IMR-90 (cell line): ENCODE measurements at regions not wholly inside any gene's neighbourhood (a gene's known extent, or its start where the extent isn't known, plus 50 kb on each side); places are given as distances from the start of the nearest gene placed in this dataset.

Experiments used
- ATAC-seq: fragments of 200-7000 bp; cut with Tn5 transposase; 2 replicates; pipeline ENCODE4 v1.9.1; 2020; ENCODE audit warnings: low read depth, mild to moderate bottlenecking, moderate library complexity
- BruUV-seq: library from RNA; stranded (reverse); fragments of 400-500 nt; replicated peaks from 2 replicates; lab custom pipeline; 2021; lab: Mats Ljungman, UMichigan
- CTCF ChIA-PET: fragments of 300-600 bp; formaldehyde crosslinking; extraction: SDS; loops from one replicate; lab custom pipeline; 2021; ENCODE audit warnings: antibody characterized with exemption; lab: Yijun Ruan, JAX
- POLR2A ChIA-PET: fragments of 300-600 bp; sonication (Branson Sonifier 250); formaldehyde crosslinking; loops from one replicate; lab custom pipeline; 2022; ENCODE audit warnings: antibody characterized with exemption; ENCODE audit not compliant: unreplicated experiment; lab: Charles Lee
- DNase-seq: peaks from one replicate; pipeline ENCODE4 v3.0.0; 2013
- H2AFZ ChIP-seq: replicated peaks from 2 replicates; pipeline ENCODE3; 2013; ENCODE audit warnings: low read length, mild to moderate bottlenecking; ENCODE audit not compliant: poor library complexity
- H2AK5ac ChIP-seq: 2 replicates; pipeline ENCODE4 v1.6.1; 2013; ENCODE audit warnings: low read depth, low read length, inconsistent platforms
- H2AK9ac ChIP-seq: replicated peaks from 2 replicates; pipeline ENCODE3; 2013; ENCODE audit warnings: mild to moderate bottlenecking, low read depth, low read length, moderate library complexity; ENCODE audit not compliant: poor library complexity
- H2BK120ac ChIP-seq: 2 replicates; pipeline ENCODE4 v1.6.1; 2013; ENCODE audit warnings: low read depth, low read length, inconsistent platforms
- H2BK15ac ChIP-seq: 3 replicates; pipeline ENCODE4 v1.6.1; 2013; ENCODE audit warnings: low read depth, low read length, inconsistent platforms
- H2BK20ac ChIP-seq: 2 replicates; pipeline ENCODE4 v1.6.1; 2013; ENCODE audit warnings: low read depth, mild to moderate bottlenecking, inconsistent platforms, low read length, moderate library complexity
- H2BK5ac ChIP-seq: 2 replicates; pipeline ENCODE4 v1.6.1; 2013; ENCODE audit warnings: mild to moderate bottlenecking, low read depth, low read length, inconsistent platforms; ENCODE audit not compliant: poor library complexity, severe bottlenecking
- H3K14ac ChIP-seq: replicated peaks from 2 replicates; pipeline ENCODE4 v1.6.1; 2013; ENCODE audit warnings: low read depth, low read length, inconsistent platforms
- H3K18ac ChIP-seq: 2 replicates; pipeline ENCODE4 v1.6.1; 2013; ENCODE audit warnings: low read depth, low read length, control low read depth
- H3K23ac ChIP-seq: 2 replicates; pipeline ENCODE4 v1.6.1; 2013; ENCODE audit warnings: low read depth, low read length, inconsistent platforms
- H3K27ac ChIP-seq: 2 replicates; pipeline ENCODE4 v1.5.1; 2013; ENCODE audit warnings: mild to moderate bottlenecking, control low read depth, low read length; ENCODE audit not compliant: insufficient read depth
- H3K27me3 ChIP-seq: 2 replicates; pipeline ENCODE4 v1.6.1; 2013; ENCODE audit warnings: low read length; ENCODE audit not compliant: control insufficient read depth, insufficient read depth
- H3K36me3 ChIP-seq: 2 replicates; pipeline ENCODE4 v1.6.1; 2013; ENCODE audit warnings: low read length, mixed read lengths; ENCODE audit not compliant: control insufficient read depth, insufficient read depth
- H3K4ac ChIP-seq: 2 replicates; pipeline ENCODE4 v1.6.1; 2013; ENCODE audit warnings: low read depth, low read length, inconsistent platforms
- H3K4me1 ChIP-seq: 2 replicates; pipeline ENCODE4 v1.6.1; 2013; ENCODE audit warnings: low read length, mixed read lengths; ENCODE audit not compliant: control insufficient read depth, insufficient read depth
- H3K4me2 ChIP-seq: 2 replicates; pipeline ENCODE4 v1.6.1; 2013; ENCODE audit warnings: low read depth, mild to moderate bottlenecking, control low read depth, low read length, moderate library complexity
- H3K4me3 ChIP-seq: 2 replicates; pipeline ENCODE4 v1.5.1; 2013; ENCODE audit warnings: low read depth, mild to moderate bottlenecking, control low read depth, low read length, moderate library complexity; ENCODE audit not compliant: insufficient read depth
- H3K56ac ChIP-seq: 2 replicates; pipeline ENCODE4 v1.6.1; 2013; ENCODE audit warnings: low read length, inconsistent platforms; ENCODE audit not compliant: insufficient read depth; ENCODE audit errors: extremely low read depth
- H3K79me1 ChIP-seq, 2 experiments: 2 replicates each; pipeline ENCODE4 v1.6.1; 2013; ENCODE audit warnings: low read length in 2 of 2, inconsistent platforms in 1 of 2, low read depth in 1 of 2
- H3K9ac ChIP-seq: 2 replicates; pipeline ENCODE4 v1.6.1; 2013; ENCODE audit warnings: low read depth, low read length, control low read depth
- H3K9me1 ChIP-seq: 2 replicates; pipeline ENCODE4 v1.6.1; 2013; ENCODE audit warnings: low read length, inconsistent platforms; ENCODE audit not compliant: insufficient read depth
- H3K9me3 ChIP-seq: 2 replicates; pipeline ENCODE4 v1.6.1; 2013; ENCODE audit warnings: low read length; ENCODE audit not compliant: control insufficient read depth, insufficient read depth
- H4K20me1 ChIP-seq: 2 replicates; pipeline ENCODE4 v1.6.1; 2013; ENCODE audit warnings: low read length, inconsistent platforms; ENCODE audit not compliant: insufficient read depth
- H4K5ac ChIP-seq: 2 replicates; pipeline ENCODE4 v1.6.1; 2013; ENCODE audit warnings: mild to moderate bottlenecking, low read depth, low read length, control low read depth
- H4K8ac ChIP-seq, 2 experiments: 2 replicates each; pipeline ENCODE4 v1.6.1; 2013; ENCODE audit warnings: low read depth in 2 of 2, low read length in 2 of 2, control low read depth in 1 of 2, inconsistent platforms in 1 of 2
- H4K91ac ChIP-seq: 2 replicates; pipeline ENCODE4 v1.6.1; 2013; ENCODE audit warnings: low read depth, low read length, inconsistent platforms; ENCODE audit not compliant: insufficient read depth
- POLR2A ChIP-seq: IDR thresholded peaks from 2 replicates; pipeline ENCODE4 v1.6.1; 2012; ENCODE audit warnings: mild to moderate bottlenecking, low read depth, low read length
- RAD21 ChIP-seq: IDR thresholded peaks from 2 replicates; pipeline ENCODE4 v1.6.1; 2012; ENCODE audit warnings: low read length, improper control_type of control experiment
- SMC3 ChIP-seq: fragments of 150-350 bp; IDR thresholded peaks from 2 replicates; pipeline ENCODE4 v1.6.1; 2016; ENCODE audit warnings: low read depth, mild to moderate bottlenecking, antibody characterized with exemption, low read length, moderate library complexity
- WGBS, 2 experiments: methylation state at CpG; one replicate each; pipeline versions ENCODE4 v1.1.5 to v1.1.7; 2013; ENCODE audit warnings: missing lambda C conversion rate in 2 of 2; ENCODE audit not compliant: insufficient read length in 1 of 2; ENCODE audit errors: extremely low coverage in 2 of 2; 5-methylcytosine and 5-hydroxymethylcytosine counted together
- dilution Hi-C: fragments of 300-500 bp; cut with HindIII; formaldehyde crosslinking; loops from one replicate; pipeline ENCODE4 v1.14.3; 2018; ENCODE audit warnings: low sequenced_read_pairs; ENCODE audit not compliant: unreplicated experiment
- in situ Hi-C: fragments of 300-500 bp; cut with MboI; formaldehyde crosslinking; loops from 3 replicates; pipeline ENCODE4 v1.14.3; 2019; ENCODE audit warnings: low sequenced_read_pairs, inconsistent platforms, mixed read lengths
- intact Hi-C: fragments of 100-400 bp; cut with micrococcal nuclease; formaldehyde crosslinking; loops from 2 replicates; pipeline ENCODE4 v1.10.0; 2022

DNA sequence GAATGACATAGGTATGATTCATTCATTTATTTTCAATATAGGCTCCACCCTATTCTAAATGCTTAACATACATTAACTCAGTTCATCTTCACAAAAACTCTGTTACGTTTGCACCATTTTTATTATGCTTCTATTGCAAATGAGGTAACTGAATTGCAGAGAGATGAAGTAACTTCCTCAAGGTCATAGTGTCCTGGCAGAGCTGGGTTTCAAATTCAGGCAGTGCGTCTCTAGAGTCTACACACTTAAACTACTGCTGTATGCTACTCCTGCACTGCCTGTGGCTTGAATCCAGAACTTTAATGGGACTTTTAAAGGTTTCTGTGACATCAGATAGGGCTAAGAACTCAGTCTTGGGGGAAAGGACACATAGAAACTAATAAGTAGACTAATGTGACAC lies 413.4 kb downstream of the UBE2NL start:
- H4K5ac ChIP-seq: no peak overlapping the region
- no peak overlapping the region for H2AK5ac ChIP-seq
- TF ChIP-seq POLR2A (no peak), RAD21 (no peak), SMC3 (no peak)
- H2BK120ac ChIP-seq: no peak overlapping the region
- no peak overlapping the region for H3K56ac ChIP-seq
- DNase-seq (no peak), ATAC-seq (no peak)
- H3K9ac ChIP-seq: no peak overlapping the region
- H4K91ac ChIP-seq: no peak overlapping the region
- no peak overlapping the region for H2BK20ac ChIP-seq
- H3K14ac ChIP-seq: no peak overlapping the region
- no peak overlapping the region for H3K27ac ChIP-seq
- CTCF ChIA-PET: no interaction called here
- in situ Hi-C loops: no loop called here
- H3K4me1 ChIP-seq: no peaks in the 10 kb centered on the region
- H2BK15ac ChIP-seq: no peak overlapping the region
- H3K4me2 ChIP-seq: no peak overlapping the region
- H3K9me3 ChIP-seq: peaks cover 2% of the 10 kb centered on the region; the same call in 1 of the 2 replicates
- H2AK9ac ChIP-seq: no peak overlapping the region
- BruUV-seq: no TSS peak
- dilution Hi-C loops: no loop called here
- no peak overlapping the region for H3K4me3 ChIP-seq
- H3K36me3 ChIP-seq: no peaks in the 10 kb centered on the region
- H2AFZ ChIP-seq: no peak overlapping the region
- no peaks in the 10 kb centered on the region for H3K9me1 ChIP-seq
- H3K18ac ChIP-seq: no peak overlapping the region
- H4K20me1 ChIP-seq: no peaks in the 10 kb centered on the region
- H4K8ac ChIP-seq: no peak overlapping the region
- H3K4ac ChIP-seq: no peak overlapping the region
- no peaks in the 10 kb centered on the region for H3K27me3 ChIP-seq
- intact Hi-C loops: no loop called here
- POLR2A ChIA-PET: no interaction called here
- no peak overlapping the region for H2BK5ac ChIP-seq
- no peak overlapping the region for H3K23ac ChIP-seq
- WGBS, 2 experiments: no CpG with 5 or more reads among the region's 2 CpGs
- H3K79me1 ChIP-seq: no peaks in the 10 kb centered on the region
